ENCODE measurements at regions not wholly inside any gene's neighbourhood (a gene's known extent, or its start where the extent isn't known, plus 50 kb on each side); places are given as distances from the start of the nearest gene placed in this dataset.

GRCh38 chr15:26073430-26074333 lies 210.6 kb upstream of the ATP10A start:
- Histone ChIP-seq H3K27ac (no peak overlapping the region), H3K4me2 (no peak overlapping the region), H3K9me3 (ENCODE audit: low read depth) (no peaks in the 10 kb centered on the region), H3K4me1 (ENCODE audit: insufficient read depth) (no peaks in the 10 kb centered on the region), H3K9me2 (replicated peaks; ENCODE audit: insufficient read depth) (no peaks in the 10 kb centered on the region), H3K79me2 (no peaks in the 10 kb centered on the region), H3K4me3 (no peak overlapping the region), H3K36me3 (replicated peaks; ENCODE audit: insufficient read depth, low read depth) (no peaks in the 10 kb centered on the region), H3K27me3 (no peaks in the 10 kb centered on the region), H2AFZ (no peak overlapping the region), H4K20me1 (ENCODE audit: insufficient read depth, poor library complexity, severe bottlenecking) (no peaks in the 10 kb centered on the region)
- no peak for DNase-seq (ENCODE audit: low spot score)
- 82% methylated on average over 6 of the region's 6 CpGs for WGBS (ENCODE audit: low lambda C conversion rate, missing lambda C conversion rate)
- no peak for TF ChIP-seq EZH2phosphoT487 (IDR thresholded peaks at IDR 0.05; ENCODE audit: low read depth, severe bottlenecking, unreplicated experiment)
- TF ChIP-seq, protein P1, sequence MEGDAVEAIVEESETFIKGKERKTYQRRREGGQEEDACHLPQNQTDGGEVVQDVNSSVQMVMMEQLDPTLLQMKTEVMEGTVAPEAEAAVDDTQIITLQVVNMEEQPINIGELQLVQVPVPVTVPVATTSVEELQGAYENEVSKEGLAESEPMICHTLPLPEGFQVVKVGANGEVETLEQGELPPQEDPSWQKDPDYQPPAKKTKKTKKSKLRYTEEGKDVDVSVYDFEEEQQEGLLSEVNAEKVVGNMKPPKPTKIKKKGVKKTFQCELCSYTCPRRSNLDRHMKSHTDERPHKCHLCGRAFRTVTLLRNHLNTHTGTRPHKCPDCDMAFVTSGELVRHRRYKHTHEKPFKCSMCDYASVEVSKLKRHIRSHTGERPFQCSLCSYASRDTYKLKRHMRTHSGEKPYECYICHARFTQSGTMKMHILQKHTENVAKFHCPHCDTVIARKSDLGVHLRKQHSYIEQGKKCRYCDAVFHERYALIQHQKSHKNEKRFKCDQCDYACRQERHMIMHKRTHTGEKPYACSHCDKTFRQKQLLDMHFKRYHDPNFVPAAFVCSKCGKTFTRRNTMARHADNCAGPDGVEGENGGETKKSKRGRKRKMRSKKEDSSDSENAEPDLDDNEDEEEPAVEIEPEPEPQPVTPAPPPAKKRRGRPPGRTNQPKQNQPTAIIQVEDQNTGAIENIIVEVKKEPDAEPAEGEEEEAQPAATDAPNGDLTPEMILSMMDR (IDR thresholded peaks at IDR 0.05; ENCODE audit: poor library complexity) = no peak
- TF ChIP-seq EZH2 (IDR thresholded peaks at IDR 0.05; ENCODE audit: borderline replicate concordance) = no peak

- H4K20me1 ChIP-seq (ENCODE audit: insufficient read depth, poor library complexity, severe bottlenecking) = no peaks in the 10 kb centered on the region
- H3K79me2 ChIP-seq = no peaks in the 10 kb centered on the region
- no peak overlapping the region for H3K27ac ChIP-seq
- no peak overlapping the region for H3K4me2 ChIP-seq
- no peak overlapping the region for H3K4me3 ChIP-seq
- H3K4me1 ChIP-seq (ENCODE audit: insufficient read depth) = no peaks in the 10 kb centered on the region
- no peaks in the 10 kb centered on the region for H3K9me2 ChIP-seq (replicated peaks; ENCODE audit: insufficient read depth)
- H2AFZ ChIP-seq = no peak overlapping the region
- H3K36me3 ChIP-seq (replicated peaks; ENCODE audit: insufficient read depth, low read depth) = no peaks in the 10 kb centered on the region
- 71% methylated on average over 8 of the region's 8 CpGs for WGBS (ENCODE audit: low lambda C conversion rate, missing lambda C conversion rate)
- TF ChIP-seq EZH2 (IDR thresholded peaks at IDR 0.05; ENCODE audit: borderline replicate concordance) (no peak), EZH2phosphoT487 (IDR thresholded peaks at IDR 0.05; ENCODE audit: low read depth, severe bottlenecking, unreplicated experiment) (no peak)
- TF ChIP-seq, protein P1 (IDR thresholded peaks at IDR 0.05; ENCODE audit: poor library complexity) = no peak
- H3K27me3 ChIP-seq = no peaks in the 10 kb centered on the region
- no peak for DNase-seq (ENCODE audit: low spot score)
- no peaks in the 10 kb centered on the region for H3K9me3 ChIP-seq (ENCODE audit: low read depth)
Observed at GRCh38 chr15:26070095-26070532, 207.0 kb upstream of the ATP10A start.

DNA sequence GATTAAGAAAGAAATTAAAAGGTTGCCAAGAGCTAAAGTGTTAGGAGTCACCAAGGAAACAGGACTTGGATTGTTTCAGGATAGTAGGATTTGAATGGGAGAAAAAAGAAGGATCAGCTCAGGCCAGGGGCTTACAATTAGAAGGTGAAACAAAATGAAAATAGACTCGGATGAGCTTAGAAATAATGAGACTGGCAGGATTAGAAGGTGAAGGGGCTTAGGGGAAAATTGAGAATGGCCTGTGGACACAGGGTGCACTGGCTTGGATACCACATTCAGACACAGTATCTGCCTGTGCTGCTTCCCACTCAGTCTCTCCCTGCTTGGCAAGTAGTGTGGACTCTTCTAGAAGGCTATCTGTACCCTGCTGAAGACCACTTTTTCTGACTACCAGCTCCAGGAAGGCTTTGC lies 206.1 kb upstream of the ATP10A start:
- H3K9me2 ChIP-seq (replicated peaks; ENCODE audit: insufficient read depth) = no peaks in the 10 kb centered on the region
- no peak overlapping the region for H3K27ac ChIP-seq
- no peaks in the 10 kb centered on the region for H3K36me3 ChIP-seq (replicated peaks; ENCODE audit: insufficient read depth, low read depth)
- no peak overlapping the region for H3K4me3 ChIP-seq
- WGBS (ENCODE audit: low lambda C conversion rate, missing lambda C conversion rate) = 72% methylated on average over 1 of the region's 1 CpG
- H3K4me2 ChIP-seq = no peak overlapping the region
- no peaks in the 10 kb centered on the region for H3K4me1 ChIP-seq (ENCODE audit: insufficient read depth)
- TF ChIP-seq EZH2phosphoT487 (IDR thresholded peaks at IDR 0.05; ENCODE audit: low read depth, severe bottlenecking, unreplicated experiment) = no peak
- TF ChIP-seq, protein P1 (IDR thresholded peaks at IDR 0.05; ENCODE audit: poor library complexity) = no peak
- TF ChIP-seq EZH2 (IDR thresholded peaks at IDR 0.05; ENCODE audit: borderline replicate concordance) = no peak
- no peaks in the 10 kb centered on the region for H3K9me3 ChIP-seq (ENCODE audit: low read depth)
- no peaks in the 10 kb centered on the region for H4K20me1 ChIP-seq (ENCODE audit: insufficient read depth, poor library complexity, severe bottlenecking)
- H3K79me2 ChIP-seq = no peaks in the 10 kb centered on the region
- no peak overlapping the region for H2AFZ ChIP-seq
- no peak for DNase-seq (ENCODE audit: low spot score)
- no peaks in the 10 kb centered on the region for H3K27me3 ChIP-seq

Data from hepatocyte (in vitro differentiated cells).